ENCODE measurements at regions not wholly inside any gene's neighbourhood (a gene's known extent, or its start where the extent isn't known, plus 50 kb on each side); places are given as distances from the start of the nearest gene placed in this dataset.

DNA sequence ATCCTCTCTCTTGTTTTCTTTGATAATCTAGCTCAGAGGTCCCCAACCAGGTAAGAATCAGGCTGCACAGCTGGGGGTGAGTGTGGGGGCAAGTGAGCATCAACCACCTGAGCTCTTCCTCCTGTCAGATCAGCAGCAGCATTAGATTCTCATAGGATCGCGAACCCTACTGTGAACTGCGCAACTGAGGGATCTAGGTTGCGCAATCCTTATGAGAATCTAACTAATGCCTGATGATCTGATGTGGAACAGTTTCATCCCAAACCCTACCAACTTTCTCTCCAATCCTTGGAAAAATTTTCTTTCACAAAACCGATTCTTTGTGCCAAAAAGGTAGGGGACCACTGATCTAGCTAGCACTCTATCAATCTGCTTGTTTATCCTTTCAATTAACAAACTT lies 678.3 kb downstream of the CBLN2 start:
- H3K4me1 ChIP-seq (ENCODE audit: control insufficient read depth in 1 of 2, insufficient read depth in 2 of 2, low read length in 2 of 2), result no peaks in the 10 kb centered on the region
- H2AFZ ChIP-seq (ENCODE audit: insufficient read depth, low read depth, low read length, poor library complexity, severe bottlenecking), result no peak overlapping the region
- WGBS (ENCODE audit: insufficient coverage), result 95% methylated on average over 4 of the region's 5 CpGs
- no peaks in the 10 kb centered on the region for H4K20me1 ChIP-seq (ENCODE audit: insufficient read depth, low read length)
- Mint-ChIP-seq H3K9me3 (peaks cover 0 to 4% (median 0%) of the 10 kb centered on the region in 7 donors), H3K4me3 (no peak overlapping the region), H3K4me1 (no peaks in the 10 kb centered on the region), H3K27me3 (ENCODE audit: low read depth in 3 of 3) (no peaks in the 10 kb centered on the region), H3K36me3 (no peaks in the 10 kb centered on the region), H3K27ac (no peak overlapping the region)
- no peak for DNase-seq
- H3K4me2 ChIP-seq (replicated peaks; ENCODE audit: extremely low read depth, low read length, poor library complexity, severe bottlenecking), result no peak overlapping the region
- H3K9me3 ChIP-seq (replicated peaks in 1 of 2; ENCODE audit: control insufficient read depth in 1 of 2, insufficient read depth in 1 of 2, low read length in 2 of 2), result peaks cover 0 to 2% of the 10 kb centered on the region in 2 donors
- H3K4me3 ChIP-seq (replicated peaks in 1 of 3; ENCODE audit: low read depth in 2 of 3, low read length in 3 of 3), result no peak overlapping the region
- no peaks in the 10 kb centered on the region for H3K27me3 ChIP-seq (ENCODE audit: control insufficient read depth in 2 of 2, insufficient read depth in 2 of 2, low read length in 2 of 2)
- intact Hi-C loops (cut with micrococcal nuclease), result no loop called here
- no peak overlapping the region for H3K9ac ChIP-seq (ENCODE audit: insufficient read depth, low read length, poor library complexity, severe bottlenecking)
- H3K36me3 ChIP-seq (replicated peaks in 1 of 2; ENCODE audit: control insufficient read depth in 1 of 2, insufficient read depth in 2 of 2, low read length in 2 of 2), result no peaks in the 10 kb centered on the region
- H3K79me2 ChIP-seq (ENCODE audit: insufficient read depth, low read length), result no peaks in the 10 kb centered on the region
- no peak for TF ChIP-seq CTCF (IDR thresholded peaks at IDR 0.05)
- no peak overlapping the region for H3K27ac ChIP-seq (ENCODE audit: low read depth in 1 of 2, low read length in 2 of 2)

DNA sequence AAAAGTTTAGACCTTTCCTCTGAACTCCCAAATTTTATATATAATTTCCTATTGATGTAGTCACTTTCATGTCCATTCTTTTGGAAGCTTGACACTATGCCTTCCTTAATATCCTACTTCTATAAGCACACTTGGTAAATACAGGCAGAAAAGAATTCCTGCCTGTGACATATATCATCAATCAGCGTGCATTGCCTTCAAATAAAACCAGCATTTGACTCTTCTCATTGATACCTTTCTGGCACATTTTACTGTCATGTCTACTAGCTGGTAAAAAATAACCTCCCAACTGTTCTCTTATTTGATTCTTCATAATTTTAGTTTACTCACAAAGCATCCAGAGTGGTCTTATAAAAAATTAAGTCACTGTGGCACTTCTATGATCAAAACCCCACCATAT lies 693.5 kb downstream of the CBLN2 start:
- Mint-ChIP-seq H3K36me3 (no peaks in the 10 kb centered on the region), H3K9me3 (peaks cover 2 to 25% (median 10%) of the 10 kb centered on the region in 7 donors), H3K4me1 (no peaks in the 10 kb centered on the region), H3K27ac (no peak overlapping the region), H3K4me3 (no peak overlapping the region), H3K27me3 (ENCODE audit: low read depth in 3 of 3) (peaks cover 0 to 1% (median 0%) of the 10 kb centered on the region in 3 donors)
- H2AFZ ChIP-seq (ENCODE audit: insufficient read depth, low read depth, low read length, poor library complexity, severe bottlenecking), result no peak overlapping the region
- no peak for DNase-seq
- intact Hi-C loops (cut with micrococcal nuclease), result no loop called here
- no peaks in the 10 kb centered on the region for H3K27me3 ChIP-seq (ENCODE audit: control insufficient read depth in 2 of 2, insufficient read depth in 2 of 2, low read length in 2 of 2)
- no peak overlapping the region for H3K4me3 ChIP-seq (replicated peaks in 1 of 3; ENCODE audit: low read depth in 2 of 3, low read length in 3 of 3)
- H3K4me1 ChIP-seq (ENCODE audit: control insufficient read depth in 1 of 2, insufficient read depth in 2 of 2, low read length in 2 of 2), result no peaks in the 10 kb centered on the region
- WGBS (ENCODE audit: insufficient coverage), result 80% methylated on average over 1 of the region's 1 CpG
- H3K79me2 ChIP-seq (ENCODE audit: insufficient read depth, low read length), result no peaks in the 10 kb centered on the region
- H3K36me3 ChIP-seq (replicated peaks in 1 of 2; ENCODE audit: control insufficient read depth in 1 of 2, insufficient read depth in 2 of 2, low read length in 2 of 2), result no peaks in the 10 kb centered on the region
- H3K9ac ChIP-seq (ENCODE audit: insufficient read depth, low read length, poor library complexity, severe bottlenecking), result no peak overlapping the region
- no peaks in the 10 kb centered on the region for H4K20me1 ChIP-seq (ENCODE audit: insufficient read depth, low read length)
- no peak overlapping the region for H3K4me2 ChIP-seq (replicated peaks; ENCODE audit: extremely low read depth, low read length, poor library complexity, severe bottlenecking)
- H3K9me3 ChIP-seq (replicated peaks in 1 of 2; ENCODE audit: control insufficient read depth in 1 of 2, insufficient read depth in 1 of 2, low read length in 2 of 2), result peaks cover 22 to 27% of the 10 kb centered on the region in 2 donors
- no peak for TF ChIP-seq CTCF (IDR thresholded peaks at IDR 0.05)
- no peak overlapping the region for H3K27ac ChIP-seq (ENCODE audit: low read depth in 1 of 2, low read length in 2 of 2)

All from CD14-positive monocyte (primary cell).